Lower leg skin (tissue), 3 donors: ENCODE measurements at regions not wholly inside any gene's neighbourhood (a gene's known extent, or its start where the extent isn't known, plus 50 kb on each side); places are given as distances from the start of the nearest gene placed in this dataset.

Experiments used
- CTCF ChIP-seq, 3 donors: fragments of 450-650 bp; IDR thresholded peaks; one replicate each; pipeline ENCODE4 v1.5.1; 2016; ENCODE audit warnings: antibody characterized with exemption in 3 of 3, mild to moderate bottlenecking in 3 of 3, moderate library complexity in 2 of 3
- POLR2A ChIP-seq, 2 donors: fragments of 450-650 bp; IDR thresholded peaks; one replicate each; pipeline ENCODE4 v1.6.1; 2016 to 2017; ENCODE audit warnings: antibody characterized with exemption in 2 of 2, mild to moderate bottlenecking in 1 of 2, moderate library complexity in 1 of 2

DNA sequence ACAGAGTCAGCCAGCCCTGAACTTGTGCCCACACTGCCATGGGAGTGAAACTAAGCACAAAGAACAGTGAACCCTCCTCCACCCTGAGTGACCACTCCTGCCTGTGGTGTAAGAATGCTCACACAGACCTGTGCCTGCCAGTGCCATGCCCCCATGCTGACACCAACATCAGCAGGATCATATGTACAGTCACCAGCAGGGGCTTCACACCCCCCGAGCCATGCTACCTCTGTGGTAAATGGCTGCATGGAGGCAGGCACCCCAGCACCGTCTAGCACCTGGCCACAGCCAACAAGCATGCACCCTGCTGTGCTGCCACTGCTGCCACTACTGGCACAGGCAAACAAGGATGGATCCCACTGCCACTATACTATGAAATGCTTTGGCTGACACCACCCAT lies 344.4 kb upstream of the CCDC196 start:
- TF ChIP-seq CTCF (IDR thresholded peaks at IDR 0.05) (no peak), POLR2A (IDR thresholded peaks at IDR 0.05) (no peak)
